ACHN (cell line): ENCODE measurements at regions not wholly inside any gene's neighbourhood (a gene's known extent, or its start where the extent isn't known, plus 50 kb on each side); places are given as distances from the start of the nearest gene placed in this dataset.
"Not testable (repeated sequence)": the region's sequence is repeated elsewhere in the genome, so short reads cannot be mapped to it uniquely, and the experiment has no call there.

Source experiments
- DNase-seq: peaks from one replicate; pipeline ENCODE4 v3.0.0-alpha.2; 2015
- in situ Hi-C: cut with HindIII; loops from 2 replicates; pipeline ENCODE4 v1.10.0; 2017; ENCODE audit warnings: low sequenced_read_pairs, low pct_ligation_motif_present, low pct_unique_long_range_greater_than_20kb

GRCh38 chr12:107597695-107598410 lies 87.7 kb upstream of the PWP1 start:
- DNase-seq, result no peak
- in situ Hi-C loops, result no loop called here

GRCh38 chr12:107598906-107599305 lies 86.7 kb upstream of the PWP1 start:
- no peak for DNase-seq
- in situ Hi-C loops, result no loop called here

- in situ Hi-C loops, result loop anchor here (25.0 kb wide), 1 partner anchor 488 kb away; no protein-coding TSS in a partner anchor
- no peak for DNase-seq
Observed at GRCh38 chr12:107600581-107601144, 84.9 kb upstream of the PWP1 start.

GRCh38 chr12:107602446-107602845 lies 83.2 kb upstream of the PWP1 start:
- in situ Hi-C loops, result loop anchor here (25.0 kb wide), 1 partner anchor 490 kb away; no protein-coding TSS in a partner anchor
- no peak for DNase-seq

- DNase-seq, result no peak
- in situ Hi-C loops, result loop anchor here (25.0 kb wide), 1 partner anchor 493 kb away; no protein-coding TSS in a partner anchor
Observed at GRCh38 chr12:107605293-107605692, 80.3 kb upstream of the PWP1 start.

GRCh38 chr12:107607464-107608392 lies 77.9 kb upstream of the PWP1 start:
- peak; percentile 82 for DNase-seq
- in situ Hi-C loops, result loop anchor here (25.0 kb wide), 1 partner anchor 495 kb away; no protein-coding TSS in a partner anchor

- in situ Hi-C loops, result loop anchor here (25.0 kb wide), 1 partner anchor 496 kb away; no protein-coding TSS in a partner anchor
- DNase-seq, result not testable (repeated sequence)
Observed at GRCh38 chr12:107608779-107609178, 76.8 kb upstream of the PWP1 start.

GRCh38 chr12:107610021-107610859 lies 75.4 kb upstream of the PWP1 start:
- DNase-seq, result peak; percentile 47
- in situ Hi-C loops, result loop anchor here (25.0 kb wide), 1 partner anchor 498 kb away; no protein-coding TSS in a partner anchor

GRCh38 chr12:107612508-107612907 lies 73.1 kb upstream of the PWP1 start:
- no peak for DNase-seq
- in situ Hi-C loops, result loop anchor here (25.0 kb wide), 1 partner anchor 500 kb away; no protein-coding TSS in a partner anchor

GRCh38 chr12:107616941-107617340 lies 68.7 kb upstream of the PWP1 start:
- in situ Hi-C loops, result loop anchor here (25.0 kb wide), 1 partner anchor 505 kb away; no protein-coding TSS in a partner anchor

GRCh38 chr12:107618106-107618505 lies 67.5 kb upstream of the PWP1 start:
- in situ Hi-C loops, result loop anchor here (25.0 kb wide), 1 partner anchor 506 kb away; no protein-coding TSS in a partner anchor

More at GRCh38 chr12:107616941-107617340, 68.7 kb upstream of the PWP1 start:
- no peak for DNase-seq

GRCh38 chr12:107619831-107620230 lies 65.8 kb upstream of the PWP1 start:
- in situ Hi-C loops, result loop anchor here (25.0 kb wide), 1 partner anchor 508 kb away; no protein-coding TSS in a partner anchor
- DNase-seq, result no peak

More at GRCh38 chr12:107618106-107618505, 67.5 kb upstream of the PWP1 start:
- DNase-seq, result no peak

- in situ Hi-C loops, result loop anchor here (25.0 kb wide), 1 partner anchor 510 kb away; no protein-coding TSS in a partner anchor
- DNase-seq, result peak; percentile 54
Observed at GRCh38 chr12:107622001-107622400, 63.6 kb upstream of the PWP1 start.

GRCh38 chr12:107624493-107624892 lies 61.1 kb upstream of the PWP1 start:
- in situ Hi-C loops, result loop anchor here (25.0 kb wide), 1 partner anchor 512 kb away; no protein-coding TSS in a partner anchor
- DNase-seq, result no peak

GRCh38 chr12:107631715-107632114 lies 53.9 kb upstream of the PWP1 start:
- in situ Hi-C loops, result no loop called here
- DNase-seq, result no peak

GRCh38 chr12:107632246-107632645 lies 53.4 kb upstream of the PWP1 start:
- no peak for DNase-seq
- in situ Hi-C loops, result no loop called here

GRCh38 chr12:107634530-107634929 lies 51.1 kb upstream of the PWP1 start:
- DNase-seq, result no peak
- in situ Hi-C loops, result no loop called here
